Smooth muscle cell (in vitro differentiated cells): ENCODE measurements at regions not wholly inside any gene's neighbourhood (a gene's known extent, or its start where the extent isn't known, plus 50 kb on each side); places are given as distances from the start of the nearest gene placed in this dataset.

Experiments
- DNase-seq: peaks from one replicate; lab custom pipeline; 2025; ENCODE audit not compliant: unreplicated experiment; lab: John Stamatoyannopoulos, UW
- H2AFZ ChIP-seq: fragments of 200-600 bp; sonication (generic); 2 replicates; pipeline ENCODE4 v1.6.0; 2016; ENCODE audit warnings: antibody characterized with exemption, low read depth, mild to moderate bottlenecking
- H3F3A ChIP-seq: fragments of 200-600 bp; sonication (generic); 2 replicates; pipeline ENCODE4 v1.6.0; 2017; ENCODE audit warnings: antibody characterized with exemption, low read depth
- H3K27ac ChIP-seq: fragments of 200-600 bp; sonication (generic); 2 replicates; pipeline ENCODE4 v1.5.1; 2016; ENCODE audit warnings: low read depth, mild to moderate bottlenecking
- H3K27me3 ChIP-seq: fragments of 200-600 bp; sonication (generic); 2 replicates; pipeline ENCODE4 v1.6.1; 2016; ENCODE audit warnings: low read depth, mild to moderate bottlenecking
- H3K36me3 ChIP-seq: fragments of 200-600 bp; sonication (generic); 2 replicates; pipeline ENCODE4 v1.5.1; 2016; ENCODE audit warnings: low read depth
- H3K4me1 ChIP-seq: fragments of 200-600 bp; sonication (generic); 2 replicates; pipeline ENCODE4 v1.5.1; 2016; ENCODE audit warnings: low read depth
- H3K4me2 ChIP-seq: fragments of 200-600 bp; sonication (generic); 2 replicates; pipeline ENCODE4 v1.6.0; 2016; ENCODE audit warnings: mild to moderate bottlenecking
- H3K4me3 ChIP-seq: fragments of 200-600 bp; sonication (generic); 2 replicates; pipeline ENCODE4 v1.5.1; 2016; ENCODE audit warnings: mild to moderate bottlenecking
- H3K79me2 ChIP-seq: fragments of 200-600 bp; sonication (generic); 2 replicates; pipeline ENCODE4 v1.6.0; 2016; ENCODE audit warnings: low read depth, mild to moderate bottlenecking
- H3K9ac ChIP-seq: fragments of 200-600 bp; sonication (generic); 2 replicates; pipeline ENCODE4 v1.6.0; 2016; ENCODE audit warnings: low read depth
- H3K9me3 ChIP-seq: fragments of 200-600 bp; sonication (generic); replicated peaks from 2 replicates; pipeline ENCODE4 v1.5.1; 2016; ENCODE audit warnings: low read depth
- H4K20me1 ChIP-seq: fragments of 200-600 bp; sonication (generic); 2 replicates; pipeline ENCODE4 v1.6.0; 2016; ENCODE audit warnings: low read depth
- CTCF ChIP-seq: fragments of 200-600 bp; sonication (generic); IDR thresholded peaks from 2 replicates; pipeline ENCODE4 v1.5.1; 2017; ENCODE audit warnings: borderline replicate concordance, mild to moderate bottlenecking, antibody characterized with exemption; ENCODE audit not compliant: insufficient read depth, poor library complexity, severe bottlenecking
- WGBS: methylation state at CpG from one replicate; pipeline ENCODE4 v1.1.7; 2016; ENCODE audit warnings: low lambda C conversion rate; 5-methylcytosine and 5-hydroxymethylcytosine counted together

GRCh38 chr1:239283216-239283615 lies 103.2 kb upstream of the CHRM3 start:
- Histone ChIP-seq H2AFZ (no peak overlapping the region), H4K20me1 (no peaks in the 10 kb centered on the region)
- DNase-seq = no peak

GRCh38 chr1:239282411-239282810 lies 104.0 kb upstream of the CHRM3 start:
- 20% methylated on average over 3 of the region's 3 CpGs for WGBS
- Histone ChIP-seq H3K4me2 (peak overlapping the region; percentile 8), H3K4me3 (no peak overlapping the region), H3K27ac (no peak overlapping the region), H4K20me1 (no peaks in the 10 kb centered on the region), H3K36me3 (no peaks in the 10 kb centered on the region), H3K9me3 (peaks cover 4% of the 10 kb centered on the region), H3F3A (no peaks in the 10 kb centered on the region), H3K27me3 (no peaks in the 10 kb centered on the region), H3K79me2 (no peaks in the 10 kb centered on the region), H3K4me1 (no peaks in the 10 kb centered on the region), H2AFZ (no peak overlapping the region), H3K9ac (no peak overlapping the region)
- TF ChIP-seq CTCF = no peak
- no peak for DNase-seq

More at GRCh38 chr1:239283216-239283615, 103.2 kb upstream of the CHRM3 start:
- H3K4me1 ChIP-seq = no peaks in the 10 kb centered on the region
- no peaks in the 10 kb centered on the region for H3K36me3 ChIP-seq
- no peak overlapping the region for H3K9ac ChIP-seq
- TF ChIP-seq CTCF = no peak
- no peak overlapping the region for H3K4me3 ChIP-seq
- no peaks in the 10 kb centered on the region for H3F3A ChIP-seq
- H3K4me2 ChIP-seq = no peak overlapping the region
- H3K27me3 ChIP-seq = no peaks in the 10 kb centered on the region
- peaks cover 4% of the 10 kb centered on the region for H3K9me3 ChIP-seq
- H3K27ac ChIP-seq = no peak overlapping the region
- 87% methylated on average over 6 of the region's 6 CpGs for whole genome bisulfite sequencing
- H3K79me2 ChIP-seq = no peaks in the 10 kb centered on the region

- Histone ChIP-seq H4K20me1 (no peaks in the 10 kb centered on the region), H3K9me3 (no peaks in the 10 kb centered on the region), H3K4me2 (no peak overlapping the region), H3K79me2 (no peaks in the 10 kb centered on the region), H3K4me1 (no peaks in the 10 kb centered on the region), H3K27me3 (no peaks in the 10 kb centered on the region), H3K36me3 (no peaks in the 10 kb centered on the region), H3K9ac (no peak overlapping the region), H3K27ac (no peak overlapping the region), H2AFZ (no peak overlapping the region), H3K4me3 (no peak overlapping the region), H3F3A (no peaks in the 10 kb centered on the region)
- 85% methylated on average over 5 of the region's 5 CpGs for WGBS
- TF ChIP-seq CTCF = no peak
- no peak for DNase-seq
Measured at GRCh38 chr1:239276051-239276450, 110.3 kb upstream of the CHRM3 start.

GRCh38 chr1:239274242-239274830 lies 112.0 kb upstream of the CHRM3 start:
- no peak overlapping the region for H3K9ac ChIP-seq
- H3K4me1 ChIP-seq = no peaks in the 10 kb centered on the region
- H3K9me3 ChIP-seq = no peaks in the 10 kb centered on the region
- H3K27me3 ChIP-seq = no peaks in the 10 kb centered on the region
- WGBS = 81% methylated on average over 4 of the region's 4 CpGs
- H4K20me1 ChIP-seq = no peaks in the 10 kb centered on the region
- no peaks in the 10 kb centered on the region for H3K36me3 ChIP-seq
- no peak overlapping the region for H3K27ac ChIP-seq
- no peak for DNase-seq
- no peak for TF ChIP-seq CTCF
- H3K4me3 ChIP-seq = no peak overlapping the region
- H3F3A ChIP-seq = no peaks in the 10 kb centered on the region
- no peak overlapping the region for H2AFZ ChIP-seq
- H3K4me2 ChIP-seq = no peak overlapping the region
- no peaks in the 10 kb centered on the region for H3K79me2 ChIP-seq
